Endodermal cell (in vitro differentiated cells): ENCODE measurements at regions not wholly inside any gene's neighbourhood (a gene's known extent, or its start where the extent isn't known, plus 50 kb on each side); places are given as distances from the start of the nearest gene placed in this dataset.
"Not testable (repeated sequence)": the region's sequence is repeated elsewhere in the genome, so short reads cannot be mapped to it uniquely, and the experiment has no call there.

Experiments used
- DNase-seq: peaks from one replicate; pipeline ENCODE4 v3.0.0-alpha.2; 2017
- H3K27ac ChIP-seq: 2 replicates; pipeline ENCODE4 v1.5.1; 2013; ENCODE audit warnings: mild to moderate bottlenecking, low read depth, low read length, moderate library complexity
- H3K27me3 ChIP-seq: 2 replicates; pipeline ENCODE4 v1.6.1; 2013; ENCODE audit warnings: mild to moderate bottlenecking, low read length, moderate library complexity; ENCODE audit not compliant: insufficient read depth, control insufficient read depth, poor library complexity, severe bottlenecking
- H3K36me3 ChIP-seq: 2 replicates; pipeline ENCODE4 v1.7.0; 2013; ENCODE audit warnings: mild to moderate bottlenecking, low read length, moderate library complexity; ENCODE audit not compliant: control insufficient read depth, insufficient read depth
- H3K4me1 ChIP-seq: one replicate; pipeline ENCODE4 v1.7.0; 2013; ENCODE audit warnings: low read length; ENCODE audit not compliant: control insufficient read depth, insufficient read depth
- H3K4me3 ChIP-seq: 2 replicates; pipeline ENCODE4 v1.5.1; 2013; ENCODE audit warnings: mild to moderate bottlenecking, low read length, moderate library complexity
- H3K9ac ChIP-seq: 2 replicates; pipeline ENCODE4 v1.6.1; 2013; ENCODE audit warnings: mild to moderate bottlenecking, low read length, moderate library complexity; ENCODE audit not compliant: poor library complexity, severe bottlenecking; ENCODE audit errors: extremely low read depth
- H3K9me3 ChIP-seq: 2 replicates; pipeline ENCODE4 v1.6.1; 2013; ENCODE audit warnings: mild to moderate bottlenecking, low read length, moderate library complexity; ENCODE audit not compliant: control insufficient read depth
- H3K27ac Mint-ChIP-seq: 2 replicates; pipeline ENCODE4 v1.8.0; 2020; ENCODE audit warnings: mixed read lengths
- H3K27me3 Mint-ChIP-seq: 2 replicates; pipeline ENCODE4 v1.8.0; 2021; ENCODE audit warnings: mild to moderate bottlenecking, mixed read lengths; ENCODE audit not compliant: insufficient read depth
- H3K36me3 Mint-ChIP-seq: 2 replicates; pipeline ENCODE4 v1.8.0; 2020; ENCODE audit warnings: low read depth, mixed read lengths
- H3K4me1 Mint-ChIP-seq: 2 replicates; pipeline ENCODE4 v1.8.0; 2020; ENCODE audit warnings: mixed read lengths
- H3K4me3 Mint-ChIP-seq: 2 replicates; pipeline ENCODE4 v1.8.0; 2020; ENCODE audit warnings: mild to moderate bottlenecking, moderate library complexity, mixed read lengths
- H3K9me3 Mint-ChIP-seq: 2 replicates; pipeline ENCODE4 v1.8.0; 2020; ENCODE audit warnings: mild to moderate bottlenecking, mixed read lengths
- CTCF ChIP-seq: fragments of 200-600 bp; sonication (generic); conservative IDR thresholded peaks from 2 replicates; pipeline ENCODE4 v1.5.0; 2021; ENCODE audit warnings: antibody characterized with exemption, mild to moderate bottlenecking
- whole genome bisulfite sequencing, 2 experiments: methylation state at CpG; one replicate each; pipeline versions ENCODE4 v1.1.5 to v1.1.7; 2013; ENCODE audit warnings: missing lambda C conversion rate in 2 of 2, mixed read lengths in 1 of 2; ENCODE audit not compliant: insufficient coverage in 1 of 2, insufficient read length in 1 of 2; 5-methylcytosine and 5-hydroxymethylcytosine counted together

- H3K36me3 Mint-ChIP-seq = no peaks in the 10 kb centered on the region
- H3K9me3 Mint-ChIP-seq = peaks cover 8% of the 10 kb centered on the region
- no peak overlapping the region for H3K27ac Mint-ChIP-seq
- H3K27ac ChIP-seq = no peak overlapping the region
- no peak for DNase-seq
- H3K4me1 Mint-ChIP-seq = no peaks in the 10 kb centered on the region
- no peaks in the 10 kb centered on the region for H3K27me3 ChIP-seq
- no peaks in the 10 kb centered on the region for H3K4me1 ChIP-seq
- no peak overlapping the region for H3K4me3 Mint-ChIP-seq
- TF ChIP-seq CTCF = no peak
- peaks cover under 1% of the 10 kb centered on the region for H3K27me3 Mint-ChIP-seq
- no peak overlapping the region for H3K4me3 ChIP-seq
- 68 to 93% methylated on average over 2 to 4 of the region's 4 CpGs for WGBS, 2 experiments
- no peaks in the 10 kb centered on the region for H3K36me3 ChIP-seq
- no peak overlapping the region for H3K9ac ChIP-seq
- peaks cover 5% of the 10 kb centered on the region for H3K9me3 ChIP-seq
Measured at GRCh38 chr6:19898141-19898740, 61.1 kb downstream of the ID4 start.

- Mint-ChIP-seq H3K4me1 (peaks cover 2% of the 10 kb centered on the region), H3K4me3 (no peak overlapping the region), H3K27ac (no peak overlapping the region), H3K36me3 (no peaks in the 10 kb centered on the region), H3K27me3 (peaks cover 1% of the 10 kb centered on the region), H3K9me3 (peaks cover 16% of the 10 kb centered on the region)
- no peak for DNase-seq
- TF ChIP-seq CTCF = no peak
- Histone ChIP-seq H3K9ac (no peak overlapping the region), H3K4me1 (no peaks in the 10 kb centered on the region), H3K9me3 (peaks cover 13% of the 10 kb centered on the region), H3K27me3 (no peaks in the 10 kb centered on the region), H3K4me3 (no peak overlapping the region), H3K27ac (no peak overlapping the region), H3K36me3 (no peaks in the 10 kb centered on the region)
- WGBS, 2 experiments = 81 to 94% methylated on average over 3 to 4 of the region's 4 CpGs
Measured at GRCh38 chr6:19902201-19902600, 65.0 kb downstream of the ID4 start.

- H3K4me1 Mint-ChIP-seq, H3K36me3 Mint-ChIP-seq, H3K4me1 ChIP-seq, H3K27ac Mint-ChIP-seq, H3K27me3 ChIP-seq, H3K4me3 ChIP-seq, H3K4me3 Mint-ChIP-seq, H3K9ac ChIP-seq, H3K36me3 ChIP-seq, H3K27ac ChIP-seq, H3K27me3 Mint-ChIP-seq, DNase-seq: not testable (repeated sequence)
- peak; percentile 29 for TF ChIP-seq CTCF
- 78 to 91% methylated on average over 3 to 6 of the region's 6 CpGs for WGBS, 2 experiments
- peaks cover 13% of the 10 kb centered on the region for H3K9me3 ChIP-seq
- peaks cover 16% of the 10 kb centered on the region for H3K9me3 Mint-ChIP-seq
Measured at GRCh38 chr6:19904408-19904807, 67.2 kb downstream of the ID4 start.
